Right atrium auricular region (tissue), 2 donors: ENCODE measurements at regions not wholly inside any gene's neighbourhood (a gene's known extent, or its start where the extent isn't known, plus 50 kb on each side); places are given as distances from the start of the nearest gene placed in this dataset.

Source experiments
- DNase-seq: peaks from one replicate; pipeline ENCODE4 v3.0.0-alpha.2; 2019; ENCODE audit warnings: low spot score
- H3K27ac ChIP-seq, 2 donors: fragments of 200-600 bp; sonication (generic); 1 replicate in 1 of 2; 2 replicates in 1 of 2; pipeline ENCODE4 v1.5.1; 2016 to 2019
- H3K27me3 ChIP-seq, 2 donors: fragments of 200-600 bp; sonication (generic); one replicate each; pipeline versions ENCODE4 v1.5.1 to v1.6.0; 2017 to 2019
- H3K36me3 ChIP-seq: fragments of 200-600 bp; sonication (generic); one replicate; pipeline ENCODE4 v1.5.1; 2016
- H3K4me1 ChIP-seq, 2 donors: fragments of 200-600 bp; sonication (generic); one replicate each; pipeline versions ENCODE4 v1.5.1 to v1.6.0; 2017 to 2019
- H3K4me3 ChIP-seq, 2 donors: fragments of 200-600 bp; sonication (generic); 1 replicate in 1 of 2; 2 replicates in 1 of 2; pipeline ENCODE4 v1.5.1; 2017 to 2019; ENCODE audit warnings: mild to moderate bottlenecking in 1 of 2, moderate library complexity in 1 of 2
- H3K9me3 ChIP-seq, 2 donors: fragments of 200-600 bp; sonication (generic); one replicate each; pipeline ENCODE4 v1.5.1; 2019
- CTCF ChIP-seq, 2 donors: fragments of 200-600 bp; sonication (generic); IDR thresholded peaks; one replicate each; pipeline ENCODE4 v1.5.1; 2019; ENCODE audit warnings: antibody characterized with exemption in 2 of 2

- Histone ChIP-seq H3K4me3 (no peak overlapping the region), H3K36me3 (no peaks in the 10 kb centered on the region), H3K27ac (no peak overlapping the region), H3K9me3 (no peaks in the 10 kb centered on the region), H3K4me1 (peaks cover 0 to 23% of the 10 kb centered on the region in 2 donors), H3K27me3 (no peaks in the 10 kb centered on the region)
- no peak for DNase-seq
- no peak for TF ChIP-seq CTCF (IDR thresholded peaks at IDR 0.05)
Observed at GRCh38 chr16:85440744-85441143, 172.4 kb upstream of the GSE1 start.

GRCh38 chr16:85441189-85441889 is 171.8 kb upstream of the GSE1 start:
- DNase-seq = no peak
- TF ChIP-seq CTCF (IDR thresholded peaks at IDR 0.05) = no peak
- no peak overlapping the region for H3K27ac ChIP-seq
- peaks cover 0 to 29% of the 10 kb centered on the region in 2 donors for H3K4me1 ChIP-seq
- H3K27me3 ChIP-seq = no peaks in the 10 kb centered on the region
- no peaks in the 10 kb centered on the region for H3K9me3 ChIP-seq
- H3K4me3 ChIP-seq = no peak overlapping the region
- H3K36me3 ChIP-seq = no peaks in the 10 kb centered on the region

- H3K27me3 ChIP-seq = no peaks in the 10 kb centered on the region
- no peak overlapping the region for H3K27ac ChIP-seq
- H3K9me3 ChIP-seq = no peaks in the 10 kb centered on the region
- no peak for TF ChIP-seq CTCF (IDR thresholded peaks at IDR 0.05)
- peaks cover 0 to 29% of the 10 kb centered on the region in 2 donors for H3K4me1 ChIP-seq
- H3K36me3 ChIP-seq = no peaks in the 10 kb centered on the region
- no peak for DNase-seq
- H3K4me3 ChIP-seq = no peak overlapping the region
Observed at GRCh38 chr16:85441890-85442670, 171.0 kb upstream of the GSE1 start.

- no peaks in the 10 kb centered on the region for H3K9me3 ChIP-seq
- no peak for DNase-seq
- no peak overlapping the region for H3K4me3 ChIP-seq
- peaks cover 0 to 25% of the 10 kb centered on the region in 2 donors for H3K4me1 ChIP-seq
- no peaks in the 10 kb centered on the region for H3K36me3 ChIP-seq
- no peak for TF ChIP-seq CTCF (IDR thresholded peaks at IDR 0.05)
- H3K27ac ChIP-seq = no peak overlapping the region
- no peaks in the 10 kb centered on the region for H3K27me3 ChIP-seq
Observed at GRCh38 chr16:85443116-85443515, 170.0 kb upstream of the GSE1 start.

- H3K4me1 ChIP-seq = peaks cover 0 to 27% of the 10 kb centered on the region in 2 donors
- H3K9me3 ChIP-seq = no peaks in the 10 kb centered on the region
- no peaks in the 10 kb centered on the region for H3K36me3 ChIP-seq
- H3K27me3 ChIP-seq = no peaks in the 10 kb centered on the region
- no peak for TF ChIP-seq CTCF (IDR thresholded peaks at IDR 0.05)
- H3K4me3 ChIP-seq = no peak overlapping the region
- DNase-seq = no peak
- no peak overlapping the region for H3K27ac ChIP-seq
Observed at GRCh38 chr16:85443531-85443930, 169.6 kb upstream of the GSE1 start.
